ENCODE measurements at regions not wholly inside any gene's neighbourhood (a gene's known extent, or its start where the extent isn't known, plus 50 kb on each side); places are given as distances from the start of the nearest gene placed in this dataset.

- no peaks in the 10 kb centered on the region for H3K4me1 ChIP-seq (ENCODE audit: control insufficient read depth, insufficient read depth, low read length)
- H3K4me1 Mint-ChIP-seq, result peaks cover 2% of the 10 kb centered on the region
- no peak overlapping the region for H3K4me3 ChIP-seq (ENCODE audit: low read length)
- H3K27ac ChIP-seq (ENCODE audit: low read depth, low read length), result no peak overlapping the region
- WGBS, 2 experiments (ENCODE audit: insufficient coverage in 1 of 2, insufficient read length in 1 of 2), result 80 to 100% methylated on average over 1 of the region's 1 CpG
- H3K4me3 Mint-ChIP-seq, result no peak overlapping the region
- no peaks in the 10 kb centered on the region for H3K36me3 Mint-ChIP-seq (ENCODE audit: low read depth)
- H3K36me3 ChIP-seq (ENCODE audit: control insufficient read depth, insufficient read depth, low read length), result no peaks in the 10 kb centered on the region
- no peaks in the 10 kb centered on the region for H3K9me3 ChIP-seq (ENCODE audit: control insufficient read depth, low read length)
- H3K27me3 Mint-ChIP-seq (ENCODE audit: insufficient read depth), result no peaks in the 10 kb centered on the region
- no peak overlapping the region for H3K9ac ChIP-seq (ENCODE audit: extremely low read depth, low read length, poor library complexity, severe bottlenecking)
- no peaks in the 10 kb centered on the region for H3K9me3 Mint-ChIP-seq
- no peaks in the 10 kb centered on the region for H3K27me3 ChIP-seq (ENCODE audit: control insufficient read depth, insufficient read depth, low read length, poor library complexity, severe bottlenecking)
- no peak for DNase-seq
- H3K27ac Mint-ChIP-seq, result no peak overlapping the region
- TF ChIP-seq, protein P1, sequence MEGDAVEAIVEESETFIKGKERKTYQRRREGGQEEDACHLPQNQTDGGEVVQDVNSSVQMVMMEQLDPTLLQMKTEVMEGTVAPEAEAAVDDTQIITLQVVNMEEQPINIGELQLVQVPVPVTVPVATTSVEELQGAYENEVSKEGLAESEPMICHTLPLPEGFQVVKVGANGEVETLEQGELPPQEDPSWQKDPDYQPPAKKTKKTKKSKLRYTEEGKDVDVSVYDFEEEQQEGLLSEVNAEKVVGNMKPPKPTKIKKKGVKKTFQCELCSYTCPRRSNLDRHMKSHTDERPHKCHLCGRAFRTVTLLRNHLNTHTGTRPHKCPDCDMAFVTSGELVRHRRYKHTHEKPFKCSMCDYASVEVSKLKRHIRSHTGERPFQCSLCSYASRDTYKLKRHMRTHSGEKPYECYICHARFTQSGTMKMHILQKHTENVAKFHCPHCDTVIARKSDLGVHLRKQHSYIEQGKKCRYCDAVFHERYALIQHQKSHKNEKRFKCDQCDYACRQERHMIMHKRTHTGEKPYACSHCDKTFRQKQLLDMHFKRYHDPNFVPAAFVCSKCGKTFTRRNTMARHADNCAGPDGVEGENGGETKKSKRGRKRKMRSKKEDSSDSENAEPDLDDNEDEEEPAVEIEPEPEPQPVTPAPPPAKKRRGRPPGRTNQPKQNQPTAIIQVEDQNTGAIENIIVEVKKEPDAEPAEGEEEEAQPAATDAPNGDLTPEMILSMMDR (conservative IDR thresholded peaks at IDR 0.05), result no peak
Observed at GRCh38 chr13:107438251-107438650, 777.1 kb downstream of the LIG4 start.

GRCh38 chr13:107434347-107434746 lies 781.0 kb downstream of the LIG4 start:
- Histone ChIP-seq H3K9ac (ENCODE audit: extremely low read depth, low read length, poor library complexity, severe bottlenecking) (no peak overlapping the region), H3K27me3 (ENCODE audit: control insufficient read depth, insufficient read depth, low read length, poor library complexity, severe bottlenecking) (no peaks in the 10 kb centered on the region), H3K9me3 (ENCODE audit: control insufficient read depth, low read length) (no peaks in the 10 kb centered on the region), H3K4me3 (ENCODE audit: low read length) (no peak overlapping the region), H3K27ac (ENCODE audit: low read depth, low read length) (no peak overlapping the region), H3K36me3 (ENCODE audit: control insufficient read depth, insufficient read depth, low read length) (no peaks in the 10 kb centered on the region), H3K4me1 (ENCODE audit: control insufficient read depth, insufficient read depth, low read length) (no peaks in the 10 kb centered on the region)
- H3K4me3 Mint-ChIP-seq, result no peak overlapping the region
- H3K9me3 Mint-ChIP-seq, result peaks cover 3% of the 10 kb centered on the region
- no peak for DNase-seq
- H3K36me3 Mint-ChIP-seq (ENCODE audit: low read depth), result no peaks in the 10 kb centered on the region
- 94 to 100% methylated on average over 2 to 4 of the region's 4 CpGs for WGBS, 2 experiments (ENCODE audit: insufficient coverage in 1 of 2, insufficient read length in 1 of 2)
- H3K27ac Mint-ChIP-seq, result no peak overlapping the region
- peaks cover 2% of the 10 kb centered on the region for H3K4me1 Mint-ChIP-seq
- no peaks in the 10 kb centered on the region for H3K27me3 Mint-ChIP-seq (ENCODE audit: insufficient read depth)
- TF ChIP-seq, protein P1 (conservative IDR thresholded peaks at IDR 0.05), result no peak

DNA sequence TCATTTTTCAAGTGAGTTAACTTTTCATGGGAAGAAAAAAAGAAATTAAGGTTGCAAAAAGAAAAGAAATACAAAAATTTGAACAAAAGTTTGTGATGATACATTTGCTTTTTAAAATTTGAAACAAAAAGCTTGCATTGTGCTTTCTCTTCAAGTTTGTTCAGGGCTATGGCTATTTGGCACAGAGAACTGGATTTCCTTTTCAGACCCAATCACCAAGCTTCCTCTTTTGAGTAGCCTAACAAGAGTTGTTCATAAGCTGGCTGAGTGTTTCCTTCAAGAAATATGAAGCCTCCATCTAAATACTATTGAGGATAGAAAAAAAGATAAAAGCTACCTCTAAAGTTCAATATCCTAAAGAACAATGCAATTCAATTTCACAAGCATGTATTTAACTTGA lies 787.8 kb downstream of the LIG4 start:
- TF ChIP-seq, protein P1 (conservative IDR thresholded peaks at IDR 0.05), result no peak
- Histone ChIP-seq H3K4me1 (ENCODE audit: control insufficient read depth, insufficient read depth, low read length) (no peaks in the 10 kb centered on the region), H3K27me3 (ENCODE audit: control insufficient read depth, insufficient read depth, low read length, poor library complexity, severe bottlenecking) (no peaks in the 10 kb centered on the region), H3K36me3 (ENCODE audit: control insufficient read depth, insufficient read depth, low read length) (no peaks in the 10 kb centered on the region), H3K27ac (ENCODE audit: low read depth, low read length) (no peak overlapping the region), H3K9me3 (ENCODE audit: control insufficient read depth, low read length) (peaks cover 8% of the 10 kb centered on the region), H3K4me3 (ENCODE audit: low read length) (no peak overlapping the region), H3K9ac (ENCODE audit: extremely low read depth, low read length, poor library complexity, severe bottlenecking) (no peak overlapping the region)
- no peaks in the 10 kb centered on the region for H3K4me1 Mint-ChIP-seq
- DNase-seq, result no peak
- H3K27me3 Mint-ChIP-seq (ENCODE audit: insufficient read depth), result no peaks in the 10 kb centered on the region
- no peak overlapping the region for H3K27ac Mint-ChIP-seq
- no peak overlapping the region for H3K4me3 Mint-ChIP-seq
- peaks cover 12% of the 10 kb centered on the region for H3K9me3 Mint-ChIP-seq
- no peaks in the 10 kb centered on the region for H3K36me3 Mint-ChIP-seq (ENCODE audit: low read depth)
